GM12878 (cell line): ENCODE measurements at regions not wholly inside any gene's neighbourhood (a gene's known extent, or its start where the extent isn't known, plus 50 kb on each side); places are given as distances from the start of the nearest gene placed in this dataset.
A peak's percentile ranks its signal among the peaks of the same experiment; 100 is the strongest.

Experiments
- BACH1 ChIP-seq: fragments of 450-650 bp; IDR thresholded peaks from 2 replicates; pipeline ENCODE4 v1.6.1; 2017; ENCODE audit warnings: mild to moderate bottlenecking, borderline replicate concordance
- BCLAF1 ChIP-seq: fragments of 450-650 bp; IDR thresholded peaks from 2 replicates; pipeline ENCODE4 v1.6.1; 2017; ENCODE audit warnings: antibody characterized with exemption, mild to moderate bottlenecking, moderate library complexity
- CTCF ChIP-seq, 3 experiments: IDR thresholded peaks in 2 of 3; conservative IDR thresholded peaks in 1 of 3; 2 replicates each; pipeline ENCODE4 v1.5.1; 2011; ENCODE audit warnings: low read depth in 3 of 3, low read length in 3 of 3, mild to moderate bottlenecking in 3 of 3, control low read depth in 2 of 3, moderate library complexity in 2 of 3, inconsistent platforms in 1 of 3, mixed read lengths in 1 of 3; ENCODE audit not compliant: control insufficient read depth in 2 of 3, insufficient read depth in 1 of 3; ENCODE audit errors: extremely low read depth in 1 of 3
- DPF2 ChIP-seq: fragments of 450-650 bp; IDR thresholded peaks from 2 replicates; pipeline ENCODE4 v1.6.1; 2017; ENCODE audit warnings: mild to moderate bottlenecking
- EED ChIP-seq: sonication (generic); IDR thresholded peaks from 2 replicates; pipeline ENCODE4 v1.6.1; 2016; ENCODE audit warnings: antibody characterized with exemption, low read depth
- EGR1 ChIP-seq, 2 experiments: IDR thresholded peaks; 1 replicate in 1 of 2; 2 replicates in 1 of 2; pipeline ENCODE4 v1.6.1; 2011 to 2012; ENCODE audit warnings: low read depth in 2 of 2, low read length in 2 of 2, borderline replicate concordance in 1 of 2, mild to moderate bottlenecking in 1 of 2, moderate library complexity in 1 of 2
- HDAC2 ChIP-seq: fragments of 200-600 bp; sonication (generic); IDR thresholded peaks from 2 replicates; pipeline ENCODE4 v1.6.1; 2017
- JUNB ChIP-seq: IDR thresholded peaks from 2 replicates; pipeline ENCODE4 v1.6.1; 2016; ENCODE audit warnings: antibody characterized with exemption, mild to moderate bottlenecking
- POLR2A ChIP-seq: IDR thresholded peaks from 2 replicates; pipeline ENCODE4 v1.6.1; 2011; ENCODE audit warnings: low read depth, mild to moderate bottlenecking, low read length
- RAD51 ChIP-seq: fragments of 450-650 bp; IDR thresholded peaks from 2 replicates; pipeline ENCODE4 v1.6.1; 2016; ENCODE audit warnings: moderate library complexity, mild to moderate bottlenecking, inconsistent platforms
- RELB ChIP-seq: fragments of 450-650 bp; IDR thresholded peaks from 2 replicates; pipeline ENCODE4 v1.6.1; 2017; ENCODE audit warnings: low read depth, mild to moderate bottlenecking, moderate library complexity
- SMC3 ChIP-seq: IDR thresholded peaks from 2 replicates; pipeline ENCODE4 v1.6.1; 2011; ENCODE audit warnings: low read length, improper control_type of control experiment, borderline replicate concordance
- SREBF2 ChIP-seq: IDR thresholded peaks from 2 replicates; pipeline ENCODE4 v1.6.1; 2012; ENCODE audit warnings: mild to moderate bottlenecking, low read length
- WRNIP1 ChIP-seq: IDR thresholded peaks from 2 replicates; pipeline ENCODE4 v1.6.1; 2011; ENCODE audit warnings: low read depth, low read length, improper control_type of control experiment, borderline replicate concordance
- ZNF207 ChIP-seq: fragments of 450-650 bp; IDR thresholded peaks from 2 replicates; pipeline ENCODE4 v1.6.1; 2014; ENCODE audit warnings: antibody characterized with exemption, mild to moderate bottlenecking, borderline replicate concordance
- ZNF384 ChIP-seq: IDR thresholded peaks from 2 replicates; pipeline ENCODE4 v1.6.1; 2012; ENCODE audit warnings: low read depth, mild to moderate bottlenecking, low read length, improper control_type of control experiment, borderline replicate concordance
- TF ChIP-seq, protein P1 (sequence below): IDR thresholded peaks from 2 replicates; pipeline ENCODE4 v1.6.1; 2011; ENCODE audit warnings: borderline replicate concordance, low read depth, mild to moderate bottlenecking, moderate library complexity, mixed read lengths, low read length; ENCODE audit not compliant: insufficient read depth; ENCODE audit errors: extremely low read length
- TF ChIP-seq, protein P2 (sequence below): fragments of 450-650 bp; IDR thresholded peaks from 2 replicates; pipeline ENCODE4 v1.6.1; 2017; ENCODE audit warnings: mild to moderate bottlenecking, moderate library complexity

GRCh38 chr16:85557083-85557970 lies 55.8 kb upstream of the GSE1 start (continued):
- TF ChIP-seq EED (peak; percentile 3; the same call in 1 of the 2 replicates), ZNF207 (no peak), POLR2A (0 out of 2 replicates have a peak, but pooled peaks have one; percentile 17), HDAC2 (no peak), EGR1 (IDR thresholded peaks at IDR 0.05; ENCODE audit: borderline replicate concordance in 1 of 2, low read depth in 2 of 2, low read length in 2 of 2) (peak in 1 of 2 experiments; percentile 53; a peak in 1 of 3 replicates), SREBF2 (no peak), ZNF384 (peak; percentile 73), JUNB (no peak), RAD51 (peak; percentile 88), WRNIP1 (no peak), BCLAF1 (no peak), RELB (peak; percentile 51; the same call in 1 of the 2 replicates), SMC3 (no peak), BACH1 (no peak), DPF2 (0 out of 2 replicates have a peak, but pooled peaks have one; percentile 49), CTCF (IDR thresholded peaks at IDR 0.05 in 2 of 3, conservative IDR thresholded peaks at IDR 0.05 in 1 of 3; ENCODE audit: control insufficient read depth in 2 of 3, extremely low read depth in 1 of 3, insufficient read depth in 1 of 3, low read depth in 3 of 3, low read length in 3 of 3) (no peak)
- TF ChIP-seq, protein P1, sequence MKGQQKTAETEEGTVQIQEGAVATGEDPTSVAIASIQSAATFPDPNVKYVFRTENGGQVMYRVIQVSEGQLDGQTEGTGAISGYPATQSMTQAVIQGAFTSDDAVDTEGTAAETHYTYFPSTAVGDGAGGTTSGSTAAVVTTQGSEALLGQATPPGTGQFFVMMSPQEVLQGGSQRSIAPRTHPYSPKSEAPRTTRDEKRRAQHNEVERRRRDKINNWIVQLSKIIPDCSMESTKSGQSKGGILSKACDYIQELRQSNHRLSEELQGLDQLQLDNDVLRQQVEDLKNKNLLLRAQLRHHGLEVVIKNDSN: peak; percentile 91
- TF ChIP-seq, protein P2, sequence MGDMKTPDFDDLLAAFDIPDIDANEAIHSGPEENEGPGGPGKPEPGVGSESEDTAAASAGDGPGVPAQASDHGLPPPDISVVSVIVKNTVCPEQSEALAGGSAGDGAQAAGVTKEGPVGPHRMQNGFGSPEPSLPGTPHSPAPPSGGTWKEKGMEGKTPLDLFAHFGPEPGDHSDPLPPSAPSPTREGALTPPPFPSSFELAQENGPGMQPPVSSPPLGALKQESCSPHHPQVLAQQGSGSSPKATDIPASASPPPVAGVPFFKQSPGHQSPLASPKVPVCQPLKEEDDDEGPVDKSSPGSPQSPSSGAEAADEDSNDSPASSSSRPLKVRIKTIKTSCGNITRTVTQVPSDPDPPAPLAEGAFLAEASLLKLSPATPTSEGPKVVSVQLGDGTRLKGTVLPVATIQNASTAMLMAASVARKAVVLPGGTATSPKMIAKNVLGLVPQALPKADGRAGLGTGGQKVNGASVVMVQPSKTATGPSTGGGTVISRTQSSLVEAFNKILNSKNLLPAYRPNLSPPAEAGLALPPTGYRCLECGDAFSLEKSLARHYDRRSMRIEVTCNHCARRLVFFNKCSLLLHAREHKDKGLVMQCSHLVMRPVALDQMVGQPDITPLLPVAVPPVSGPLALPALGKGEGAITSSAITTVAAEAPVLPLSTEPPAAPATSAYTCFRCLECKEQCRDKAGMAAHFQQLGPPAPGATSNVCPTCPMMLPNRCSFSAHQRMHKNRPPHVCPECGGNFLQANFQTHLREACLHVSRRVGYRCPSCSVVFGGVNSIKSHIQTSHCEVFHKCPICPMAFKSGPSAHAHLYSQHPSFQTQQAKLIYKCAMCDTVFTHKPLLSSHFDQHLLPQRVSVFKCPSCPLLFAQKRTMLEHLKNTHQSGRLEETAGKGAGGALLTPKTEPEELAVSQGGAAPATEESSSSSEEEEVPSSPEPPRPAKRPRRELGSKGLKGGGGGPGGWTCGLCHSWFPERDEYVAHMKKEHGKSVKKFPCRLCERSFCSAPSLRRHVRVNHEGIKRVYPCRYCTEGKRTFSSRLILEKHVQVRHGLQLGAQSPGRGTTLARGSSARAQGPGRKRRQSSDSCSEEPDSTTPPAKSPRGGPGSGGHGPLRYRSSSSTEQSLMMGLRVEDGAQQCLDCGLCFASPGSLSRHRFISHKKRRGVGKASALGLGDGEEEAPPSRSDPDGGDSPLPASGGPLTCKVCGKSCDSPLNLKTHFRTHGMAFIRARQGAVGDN: 0 out of 2 replicates have a peak, but pooled peaks have one; percentile 29
